ENCODE measurements at regions not wholly inside any gene's neighbourhood (a gene's known extent, or its start where the extent isn't known, plus 50 kb on each side); places are given as distances from the start of the nearest gene placed in this dataset.
A peak's percentile ranks its signal among the peaks of the same experiment; 100 is the strongest.

DNA sequence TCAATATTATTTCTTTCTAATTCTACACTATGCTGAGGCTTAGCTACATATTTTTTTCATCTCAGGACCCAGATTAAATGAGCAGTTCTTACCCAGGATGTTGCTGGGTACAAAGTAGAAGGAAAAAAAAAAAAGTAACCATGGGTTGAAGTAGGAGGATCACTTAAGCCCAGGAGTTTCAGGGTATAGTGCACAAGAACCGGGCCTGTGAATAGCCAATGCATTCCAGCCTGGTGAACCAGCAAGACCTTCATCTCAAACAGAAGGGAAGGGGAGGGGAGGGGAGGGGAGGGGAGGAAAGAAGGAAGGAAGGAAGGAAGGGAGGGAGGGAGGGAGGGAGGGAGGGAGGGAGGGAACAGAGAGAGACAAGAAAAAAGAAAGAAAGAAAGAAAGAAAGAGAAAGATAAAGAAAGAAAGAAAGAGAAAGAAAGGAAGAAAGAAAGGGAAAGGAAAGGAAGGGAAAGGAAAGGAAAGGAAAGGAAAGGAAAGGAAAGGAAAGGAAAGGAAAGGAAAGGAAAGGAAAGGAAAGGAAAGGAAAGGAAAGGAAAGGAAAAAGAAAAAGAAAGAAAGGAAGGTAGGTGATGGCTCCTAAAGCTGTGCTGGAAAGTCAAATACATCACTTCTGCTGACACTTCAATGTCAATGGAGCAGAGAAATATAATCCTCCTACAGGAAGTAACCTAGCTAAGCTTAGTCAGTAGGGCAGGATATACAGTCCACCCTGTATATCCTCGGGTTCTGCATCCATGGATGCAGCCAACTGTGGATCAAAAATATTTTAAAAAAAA is 206.8 kb upstream of the TGFBR2 start:
- TF ChIP-seq, protein P1, sequence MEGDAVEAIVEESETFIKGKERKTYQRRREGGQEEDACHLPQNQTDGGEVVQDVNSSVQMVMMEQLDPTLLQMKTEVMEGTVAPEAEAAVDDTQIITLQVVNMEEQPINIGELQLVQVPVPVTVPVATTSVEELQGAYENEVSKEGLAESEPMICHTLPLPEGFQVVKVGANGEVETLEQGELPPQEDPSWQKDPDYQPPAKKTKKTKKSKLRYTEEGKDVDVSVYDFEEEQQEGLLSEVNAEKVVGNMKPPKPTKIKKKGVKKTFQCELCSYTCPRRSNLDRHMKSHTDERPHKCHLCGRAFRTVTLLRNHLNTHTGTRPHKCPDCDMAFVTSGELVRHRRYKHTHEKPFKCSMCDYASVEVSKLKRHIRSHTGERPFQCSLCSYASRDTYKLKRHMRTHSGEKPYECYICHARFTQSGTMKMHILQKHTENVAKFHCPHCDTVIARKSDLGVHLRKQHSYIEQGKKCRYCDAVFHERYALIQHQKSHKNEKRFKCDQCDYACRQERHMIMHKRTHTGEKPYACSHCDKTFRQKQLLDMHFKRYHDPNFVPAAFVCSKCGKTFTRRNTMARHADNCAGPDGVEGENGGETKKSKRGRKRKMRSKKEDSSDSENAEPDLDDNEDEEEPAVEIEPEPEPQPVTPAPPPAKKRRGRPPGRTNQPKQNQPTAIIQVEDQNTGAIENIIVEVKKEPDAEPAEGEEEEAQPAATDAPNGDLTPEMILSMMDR (IDR thresholded peaks at IDR 0.05; ENCODE audit: insufficient read depth, low read length, missing control alignments) = no peak
- POLR2A ChIA-PET = interaction anchor here (0.5 kb wide), 1 partner anchor 57 kb away, joined by 3 read pairs; no protein-coding TSS in a partner anchor
- no peak for DNase-seq (ENCODE audit: low read depth, low spot score)
- CTCF ChIA-PET = no interaction called here
- H3K4me3 ChIP-seq (ENCODE audit: low read depth, low read length) = no peak overlapping the region

DNA sequence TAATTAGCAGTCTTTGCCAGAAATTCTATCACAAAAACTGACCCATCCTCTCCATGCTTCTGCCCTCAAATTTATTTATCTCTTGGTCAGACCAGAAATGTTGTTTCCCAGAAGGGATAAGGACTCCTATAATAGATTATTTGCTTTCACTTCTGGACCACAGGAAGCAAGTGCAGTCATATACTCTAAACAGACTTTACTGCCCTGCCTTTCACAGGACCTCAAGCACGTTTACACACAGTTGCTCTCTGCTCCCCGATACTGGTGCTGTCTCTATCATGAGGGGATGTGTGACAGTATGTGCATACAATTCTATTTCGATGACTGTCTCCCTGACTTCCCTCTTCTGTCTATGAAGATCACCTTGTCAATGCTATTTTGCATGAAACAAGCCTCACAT is 205.5 kb upstream of the TGFBR2 start:
- no peak overlapping the region for H3K4me3 ChIP-seq (ENCODE audit: low read depth, low read length)
- ChIA-PET POLR2A (no interaction called here), CTCF (no interaction called here)
- TF ChIP-seq, protein P1 (IDR thresholded peaks at IDR 0.05; ENCODE audit: insufficient read depth, low read length, missing control alignments) = no peak
- DNase-seq (ENCODE audit: low read depth, low spot score) = no peak

DNA sequence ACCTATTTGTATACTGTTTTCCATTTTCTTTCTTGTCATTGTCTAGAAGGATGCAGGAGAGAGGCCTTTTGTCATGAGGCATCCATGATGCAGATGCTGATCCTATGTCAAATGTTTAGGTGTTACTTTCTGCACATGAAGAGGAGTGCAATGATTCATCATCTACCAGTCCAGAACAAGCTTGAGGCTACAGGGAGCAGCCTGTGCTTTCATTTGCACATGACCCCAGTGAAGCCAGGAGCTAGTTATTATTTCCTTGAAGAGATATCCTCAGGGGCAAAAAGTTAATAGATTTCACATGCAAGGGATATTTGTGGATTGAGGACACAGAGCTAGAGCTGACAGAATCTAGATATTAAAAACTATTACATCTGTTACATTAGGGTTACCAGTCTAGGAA is 204.4 kb upstream of the TGFBR2 start:
- POLR2A ChIA-PET = no interaction called here

DNA sequence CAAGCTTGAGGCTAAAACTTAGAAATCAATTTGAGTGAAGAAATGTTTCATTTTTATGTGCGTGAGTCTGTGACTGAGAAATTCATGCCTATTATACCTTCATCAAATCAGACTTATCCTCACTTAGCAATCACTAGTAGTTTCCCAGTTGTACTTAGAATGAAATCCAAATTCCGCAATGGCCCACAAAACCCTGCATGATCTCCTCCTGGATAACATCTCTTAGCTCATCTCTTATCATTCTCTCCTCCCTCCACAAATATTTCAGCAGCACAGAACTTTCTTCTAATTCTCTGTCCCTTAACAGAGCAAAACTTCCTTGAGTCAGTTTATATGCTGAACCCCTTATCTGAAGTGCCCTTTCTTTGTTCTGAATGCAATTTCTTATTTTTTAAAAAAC is 198.8 kb upstream of the TGFBR2 start:
- no peak for DNase-seq (ENCODE audit: low read depth, low spot score)
- no peak overlapping the region for H3K4me3 ChIP-seq (ENCODE audit: low read depth, low read length)
- TF ChIP-seq, protein P1 (IDR thresholded peaks at IDR 0.05; ENCODE audit: insufficient read depth, low read length, missing control alignments) = no peak
- ChIA-PET POLR2A (no interaction called here), CTCF (no interaction called here)

More for the DNA sequence above, 204.4 kb upstream of the TGFBR2 start:
- TF ChIP-seq, protein P1 (IDR thresholded peaks at IDR 0.05; ENCODE audit: insufficient read depth, low read length, missing control alignments) = no peak
- CTCF ChIA-PET = interaction anchor here (1.0 kb wide), 1 partner anchor 288 kb away, joined by 3 read pairs; no protein-coding TSS in a partner anchor
- H3K4me3 ChIP-seq (ENCODE audit: low read depth, low read length) = no peak overlapping the region
- DNase-seq (ENCODE audit: low read depth, low spot score) = peak; percentile 10

DNA sequence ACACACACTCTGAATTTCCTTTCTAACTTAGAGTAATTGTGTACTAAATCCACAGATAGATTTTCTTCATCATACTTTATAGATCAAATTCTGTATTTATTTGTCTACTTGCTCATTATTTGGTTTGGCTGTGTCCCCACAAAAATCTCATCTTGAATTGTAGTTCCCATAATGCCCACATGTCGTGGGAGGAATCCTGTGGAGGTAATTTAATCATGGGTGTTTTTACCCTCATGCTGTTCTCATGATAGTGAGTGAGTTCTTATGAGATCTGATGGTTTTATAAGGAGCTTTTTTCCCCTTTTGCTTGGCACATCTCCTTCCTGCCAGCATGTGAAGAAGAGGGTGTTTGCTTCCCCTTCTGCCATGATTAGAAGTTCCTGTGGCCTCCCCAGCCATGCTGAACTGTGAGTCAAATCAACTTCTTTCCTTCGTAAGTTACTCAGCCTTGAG is 198.3 kb upstream of the TGFBR2 start:
- no peak for DNase-seq (ENCODE audit: low read depth, low spot score)
- TF ChIP-seq, protein P1 (IDR thresholded peaks at IDR 0.05; ENCODE audit: insufficient read depth, low read length, missing control alignments) = no peak
- CTCF ChIA-PET = no interaction called here
- POLR2A ChIA-PET = no interaction called here
- H3K4me3 ChIP-seq (ENCODE audit: low read depth, low read length) = no peak overlapping the region

DNA sequence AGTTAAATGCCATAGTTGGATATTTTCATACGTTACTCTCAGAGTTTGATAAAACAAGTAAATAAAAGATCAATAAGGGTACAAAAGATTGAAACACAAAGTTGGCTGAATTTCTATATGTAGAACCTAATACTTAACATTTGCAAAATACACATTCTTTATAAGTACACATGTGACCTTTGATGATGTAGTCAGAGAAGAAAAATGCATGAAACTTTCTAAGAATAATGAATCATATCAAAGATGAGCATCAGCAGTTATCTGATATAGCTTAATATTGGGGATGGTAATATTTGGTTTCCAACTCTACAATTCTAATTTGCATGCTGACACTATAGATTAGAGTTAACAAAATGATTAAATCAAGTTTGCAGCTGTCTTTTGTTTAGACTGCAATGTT is 188.0 kb upstream of the TGFBR2 start:
- POLR2A ChIA-PET = no interaction called here
- no peak for DNase-seq (ENCODE audit: low read depth, low spot score)
- CTCF ChIA-PET = no interaction called here
- TF ChIP-seq, protein P1 (IDR thresholded peaks at IDR 0.05; ENCODE audit: insufficient read depth, low read length, missing control alignments) = no peak
- H3K4me3 ChIP-seq (ENCODE audit: low read depth, low read length) = no peak overlapping the region
